NCI-H187 (cell line): ENCODE measurements at regions not wholly inside any gene's neighbourhood (a gene's known extent, or its start where the extent isn't known, plus 50 kb on each side); places are given as distances from the start of the nearest gene placed in this dataset.

Experiments used
- DNase-seq, 2 experiments: peaks; one replicate each; lab custom pipeline; 2025; lab: John Stamatoyannopoulos, UW

- no peak for DNase-seq
These were observed 74.2 kb upstream of the FSTL4 start for GRCh38 chr5:133686566-133686965.

GRCh38 chr5:133685402-133686018 lies 73.2 kb upstream of the FSTL4 start:
- no peak for DNase-seq

GRCh38 chr5:133683646-133684596 lies 71.6 kb upstream of the FSTL4 start:
- no peak for DNase-seq

GRCh38 chr5:133682451-133682850 lies 70.1 kb upstream of the FSTL4 start:
- DNase-seq, result no peak

- no peak for DNase-seq
These were observed 69.6 kb upstream of the FSTL4 start for GRCh38 chr5:133681896-133682295.

GRCh38 chr5:133680830-133681565 lies 68.7 kb upstream of the FSTL4 start:
- no peak for DNase-seq

GRCh38 chr5:133679534-133679933 lies 67.2 kb upstream of the FSTL4 start:
- DNase-seq, result no peak

- no peak for DNase-seq
These were observed 63.2 kb upstream of the FSTL4 start for GRCh38 chr5:133675376-133676154.

- no peak for DNase-seq
These were observed 58.0 kb upstream of the FSTL4 start for GRCh38 chr5:133670336-133670735.

GRCh38 chr5:133669472-133669871 lies 57.1 kb upstream of the FSTL4 start:
- no peak for DNase-seq

- no peak for DNase-seq
These were observed 56.1 kb upstream of the FSTL4 start for GRCh38 chr5:133668458-133668857.

GRCh38 chr5:133667217-133667616 lies 54.9 kb upstream of the FSTL4 start:
- no peak for DNase-seq

GRCh38 chr5:133665571-133665970 lies 53.2 kb upstream of the FSTL4 start:
- DNase-seq, result no peak

GRCh38 chr5:133664422-133664821 lies 52.1 kb upstream of the FSTL4 start:
- DNase-seq, result no peak

GRCh38 chr5:133663397-133664054 lies 51.2 kb upstream of the FSTL4 start:
- no peak for DNase-seq

GRCh38 chr5:133662578-133662977 lies 50.2 kb upstream of the FSTL4 start:
- DNase-seq, result no peak
